Smooth muscle cell (in vitro differentiated cells): ENCODE measurements at regions not wholly inside any gene's neighbourhood (a gene's known extent, or its start where the extent isn't known, plus 50 kb on each side); places are given as distances from the start of the nearest gene placed in this dataset.
A peak's percentile ranks its signal among the peaks of the same experiment; 100 is the strongest.

Experiments used
- DNase-seq: peaks from one replicate; lab custom pipeline; 2025; ENCODE audit not compliant: unreplicated experiment; lab: John Stamatoyannopoulos, UW
- H2AFZ ChIP-seq: fragments of 200-600 bp; sonication (generic); 2 replicates; pipeline ENCODE4 v1.6.0; 2016; ENCODE audit warnings: antibody characterized with exemption, low read depth, mild to moderate bottlenecking
- H3F3A ChIP-seq: fragments of 200-600 bp; sonication (generic); 2 replicates; pipeline ENCODE4 v1.6.0; 2017; ENCODE audit warnings: antibody characterized with exemption, low read depth
- H3K27ac ChIP-seq: fragments of 200-600 bp; sonication (generic); 2 replicates; pipeline ENCODE4 v1.5.1; 2016; ENCODE audit warnings: low read depth, mild to moderate bottlenecking
- H3K27me3 ChIP-seq: fragments of 200-600 bp; sonication (generic); 2 replicates; pipeline ENCODE4 v1.6.1; 2016; ENCODE audit warnings: low read depth, mild to moderate bottlenecking
- H3K36me3 ChIP-seq: fragments of 200-600 bp; sonication (generic); 2 replicates; pipeline ENCODE4 v1.5.1; 2016; ENCODE audit warnings: low read depth
- H3K4me1 ChIP-seq: fragments of 200-600 bp; sonication (generic); 2 replicates; pipeline ENCODE4 v1.5.1; 2016; ENCODE audit warnings: low read depth
- H3K4me2 ChIP-seq: fragments of 200-600 bp; sonication (generic); 2 replicates; pipeline ENCODE4 v1.6.0; 2016; ENCODE audit warnings: mild to moderate bottlenecking
- H3K4me3 ChIP-seq: fragments of 200-600 bp; sonication (generic); 2 replicates; pipeline ENCODE4 v1.5.1; 2016; ENCODE audit warnings: mild to moderate bottlenecking
- H3K79me2 ChIP-seq: fragments of 200-600 bp; sonication (generic); 2 replicates; pipeline ENCODE4 v1.6.0; 2016; ENCODE audit warnings: low read depth, mild to moderate bottlenecking
- H3K9ac ChIP-seq: fragments of 200-600 bp; sonication (generic); 2 replicates; pipeline ENCODE4 v1.6.0; 2016; ENCODE audit warnings: low read depth
- H3K9me3 ChIP-seq: fragments of 200-600 bp; sonication (generic); replicated peaks from 2 replicates; pipeline ENCODE4 v1.5.1; 2016; ENCODE audit warnings: low read depth
- H4K20me1 ChIP-seq: fragments of 200-600 bp; sonication (generic); 2 replicates; pipeline ENCODE4 v1.6.0; 2016; ENCODE audit warnings: low read depth
- CTCF ChIP-seq: fragments of 200-600 bp; sonication (generic); IDR thresholded peaks from 2 replicates; pipeline ENCODE4 v1.5.1; 2017; ENCODE audit warnings: borderline replicate concordance, mild to moderate bottlenecking, antibody characterized with exemption; ENCODE audit not compliant: insufficient read depth, poor library complexity, severe bottlenecking
- WGBS: methylation state at CpG from one replicate; pipeline ENCODE4 v1.1.7; 2016; ENCODE audit warnings: low lambda C conversion rate; 5-methylcytosine and 5-hydroxymethylcytosine counted together

DNA sequence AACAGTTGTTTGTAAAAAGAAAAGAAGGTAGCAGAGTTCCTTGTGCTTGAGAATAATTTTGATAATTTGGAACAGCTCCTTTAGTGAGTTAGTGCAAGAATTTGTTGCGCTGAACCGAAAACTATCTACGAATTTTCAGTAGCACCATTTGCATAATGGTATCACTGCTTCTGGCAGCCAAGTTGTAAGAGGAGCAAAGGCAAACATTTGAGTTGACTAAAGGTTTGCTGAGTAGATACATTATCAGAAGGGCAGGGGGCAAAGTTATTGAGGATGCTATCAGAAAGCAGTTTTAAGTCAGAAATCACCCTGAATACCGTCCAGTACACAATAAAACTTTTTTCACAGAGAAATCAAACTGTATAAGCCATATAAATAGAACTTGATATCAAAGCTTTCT is 181.5 kb upstream of the MOCS2 start:
- Histone ChIP-seq H3K4me1 (no peaks in the 10 kb centered on the region), H2AFZ (no peak overlapping the region), H3K4me2 (no peak overlapping the region), H3K79me2 (no peaks in the 10 kb centered on the region), H3K27me3 (no peaks in the 10 kb centered on the region), H4K20me1 (no peaks in the 10 kb centered on the region), H3K9ac (no peak overlapping the region), H3K36me3 (no peaks in the 10 kb centered on the region), H3K27ac (no peak overlapping the region), H3K9me3 (no peaks in the 10 kb centered on the region), H3F3A (no peaks in the 10 kb centered on the region), H3K4me3 (no peak overlapping the region)
- no peak for DNase-seq
- 89% methylated on average over 4 of the region's 4 CpGs for WGBS
- TF ChIP-seq CTCF: no peak

DNA sequence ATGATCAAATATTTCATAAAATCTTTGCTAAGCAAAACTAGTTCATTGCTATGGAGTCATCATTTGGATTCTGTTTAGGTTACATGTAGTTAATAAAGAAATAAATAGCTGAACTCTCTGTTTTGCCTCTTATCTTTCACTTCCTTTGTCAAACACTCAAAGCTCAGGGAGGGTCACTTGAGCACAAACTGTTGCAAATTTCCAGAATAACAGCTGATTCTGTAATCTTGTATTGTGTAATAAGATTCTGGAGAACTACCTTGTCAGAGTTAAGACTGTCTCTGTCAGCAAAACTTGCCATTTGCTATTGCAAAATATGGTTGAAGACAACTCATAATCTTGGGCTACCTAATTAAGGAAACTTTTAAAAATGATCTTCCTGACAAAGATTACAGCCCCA is 182.0 kb upstream of the MOCS2 start:
- H3K27ac ChIP-seq: no peak overlapping the region

DNA sequence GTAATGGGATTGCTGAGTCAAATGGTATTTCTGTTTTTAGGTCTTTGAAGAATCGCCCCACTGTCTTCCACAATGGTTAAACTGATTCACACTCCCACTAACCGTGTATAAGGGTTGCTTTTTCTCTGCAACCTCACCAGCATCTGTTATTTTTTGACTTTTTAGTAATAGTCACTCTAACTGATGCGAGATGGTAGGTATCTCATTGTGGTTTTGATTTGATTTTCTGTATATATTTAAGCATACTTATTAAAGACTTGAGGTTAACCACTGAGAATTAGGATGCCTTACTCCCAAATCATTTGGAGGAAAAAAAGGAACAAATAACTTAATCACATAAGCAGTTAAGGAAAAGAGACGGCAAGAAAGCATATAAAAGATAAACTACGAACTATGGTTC is 181.6 kb upstream of the FST start:
- Histone ChIP-seq H4K20me1 (no peaks in the 10 kb centered on the region), H3K27ac (peak overlapping the region; percentile 44), H3K27me3 (no peaks in the 10 kb centered on the region), H3F3A (peaks cover 11% of the 10 kb centered on the region), H3K4me3 (no peak overlapping the region), H3K4me2 (peak overlapping the region; percentile 77), H3K36me3 (no peaks in the 10 kb centered on the region), H3K9me3 (no peaks in the 10 kb centered on the region), H3K79me2 (no peaks in the 10 kb centered on the region), H3K4me1 (no peaks in the 10 kb centered on the region), H3K9ac (no peak overlapping the region), H2AFZ (no peak overlapping the region)
- WGBS: 33% methylated on average over 5 of the region's 5 CpGs
- no peak for DNase-seq
- no peak for TF ChIP-seq CTCF

More for the DNA sequence above, 182.0 kb upstream of the MOCS2 start:
- Histone ChIP-seq H3K9ac (no peak overlapping the region), H3K4me2 (no peak overlapping the region), H2AFZ (no peak overlapping the region), H4K20me1 (no peaks in the 10 kb centered on the region), H3K4me3 (no peak overlapping the region), H3K4me1 (no peaks in the 10 kb centered on the region), H3K36me3 (no peaks in the 10 kb centered on the region), H3K27me3 (no peaks in the 10 kb centered on the region), H3F3A (no peaks in the 10 kb centered on the region), H3K79me2 (no peaks in the 10 kb centered on the region), H3K9me3 (no peaks in the 10 kb centered on the region)
- TF ChIP-seq CTCF: no peak
- no peak for DNase-seq

DNA sequence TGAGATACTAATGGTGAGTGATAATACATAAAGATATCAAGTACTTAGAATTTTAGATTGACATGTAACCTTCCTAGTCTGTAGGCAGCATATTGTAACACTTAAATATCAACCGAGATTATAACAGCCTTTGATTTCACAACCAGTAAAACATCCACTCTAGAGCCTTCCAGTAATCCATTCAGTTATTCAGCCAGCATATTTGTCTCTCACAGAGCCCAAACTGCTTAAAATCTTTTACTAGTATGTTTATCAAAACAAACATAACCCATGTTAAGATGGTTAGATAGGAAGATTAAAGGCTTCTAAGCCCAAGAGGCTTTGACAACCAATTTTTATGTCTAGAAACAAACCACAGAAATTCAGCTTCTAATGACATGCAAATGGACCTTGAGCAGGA is 177.9 kb upstream of the FST start:
- H3K27me3 ChIP-seq: no peaks in the 10 kb centered on the region
- no peak for TF ChIP-seq CTCF
- peak overlapping the region; percentile 48 for H3K9ac ChIP-seq
- no peaks in the 10 kb centered on the region for H3K4me1 ChIP-seq
- H4K20me1 ChIP-seq: no peaks in the 10 kb centered on the region
- H3K4me3 ChIP-seq: no peak overlapping the region
- H3K4me2 ChIP-seq: peak overlapping the region; percentile 57
- H3F3A ChIP-seq: peaks cover 12% of the 10 kb centered on the region
- no peak overlapping the region for H2AFZ ChIP-seq
- 0% methylated on average over 1 of the region's 1 CpG for WGBS
- peak overlapping the region; percentile 84 for H3K27ac ChIP-seq
- no peaks in the 10 kb centered on the region for H3K79me2 ChIP-seq
- no peaks in the 10 kb centered on the region for H3K36me3 ChIP-seq
- H3K9me3 ChIP-seq: no peaks in the 10 kb centered on the region
- no peak for DNase-seq
